ENCODE measurements at regions not wholly inside any gene's neighbourhood (a gene's known extent, or its start where the extent isn't known, plus 50 kb on each side); places are given as distances from the start of the nearest gene placed in this dataset.
A peak's percentile ranks its signal among the peaks of the same experiment; 100 is the strongest.
"Not testable (repeated sequence)": the region's sequence is repeated elsewhere in the genome, so short reads cannot be mapped to it uniquely, and the experiment has no call there.

- DNase-seq = no peak
- intact Hi-C loops (cut with DNase I) = no loop called here
These were observed 1248.9 kb upstream of the ACO1 start for GRCh38 chr9:31135567-31135966.

GRCh38 chr9:31136524-31136923 lies 1247.9 kb upstream of the ACO1 start:
- intact Hi-C loops (cut with DNase I) = no loop called here
- no peak for DNase-seq

- no peak for DNase-seq
- intact Hi-C loops (cut with DNase I) = no loop called here
These were observed 1247.0 kb upstream of the ACO1 start for GRCh38 chr9:31137176-31138160.

- no peak for DNase-seq
- intact Hi-C loops (cut with DNase I) = no loop called here
These were observed 1244.1 kb upstream of the ACO1 start for GRCh38 chr9:31140316-31140715.

- intact Hi-C loops (cut with DNase I) = no loop called here
- no peak for DNase-seq
These were observed 1242.0 kb upstream of the ACO1 start for GRCh38 chr9:31142456-31142855.

GRCh38 chr9:31144614-31145013 lies 1239.8 kb upstream of the ACO1 start:
- no peak for DNase-seq

GRCh38 chr9:31146485-31147166 lies 1237.8 kb upstream of the ACO1 start:
- no peak for DNase-seq
- intact Hi-C loops (cut with DNase I) = no loop called here

More at GRCh38 chr9:31144614-31145013, 1239.8 kb upstream of the ACO1 start:
- intact Hi-C loops (cut with DNase I) = no loop called here

- intact Hi-C loops (cut with DNase I) = no loop called here
- DNase-seq = no peak
These were observed 1231.1 kb upstream of the ACO1 start for GRCh38 chr9:31153250-31153840.

- DNase-seq = no peak
- intact Hi-C loops (cut with DNase I) = no loop called here
These were observed 1217.9 kb upstream of the ACO1 start for GRCh38 chr9:31166516-31166915.

GRCh38 chr9:31168161-31168560 lies 1216.3 kb upstream of the ACO1 start:
- intact Hi-C loops (cut with DNase I) = no loop called here

GRCh38 chr9:31174681-31175080 lies 1209.8 kb upstream of the ACO1 start:
- intact Hi-C loops (cut with DNase I) = no loop called here
- no peak for DNase-seq

More at GRCh38 chr9:31168161-31168560, 1216.3 kb upstream of the ACO1 start:
- no peak for DNase-seq

GRCh38 chr9:31183866-31184265 lies 1200.6 kb upstream of the ACO1 start:
- DNase-seq = no peak
- intact Hi-C loops (cut with DNase I) = no loop called here

GRCh38 chr9:31185831-31186230 lies 1198.6 kb upstream of the ACO1 start:
- intact Hi-C loops (cut with DNase I) = no loop called here
- DNase-seq = no peak

- intact Hi-C loops (cut with DNase I) = no loop called here
- DNase-seq = no peak
These were observed 1195.9 kb upstream of the ACO1 start for GRCh38 chr9:31188496-31188895.

- intact Hi-C loops (cut with DNase I) = no loop called here
- DNase-seq = peak in 1 of 42 donors; percentile 11
These were observed 1173.4 kb upstream of the ACO1 start for GRCh38 chr9:31210978-31211570.

GRCh38 chr9:31229976-31230375 lies 1154.5 kb upstream of the ACO1 start:
- intact Hi-C loops (cut with DNase I); DNase-seq: not testable (repeated sequence)

GRCh38 chr9:31232485-31232884 lies 1152.0 kb upstream of the ACO1 start:
- DNase-seq = no peak
- intact Hi-C loops (cut with DNase I) = no loop called here

GRCh38 chr9:31236344-31236743 lies 1148.1 kb upstream of the ACO1 start:
- no peak for DNase-seq
- intact Hi-C loops (cut with DNase I) = no loop called here

GRCh38 chr9:31243386-31243785 lies 1141.1 kb upstream of the ACO1 start:
- intact Hi-C loops (cut with DNase I) = no loop called here
- DNase-seq = no peak

- DNase-seq = no peak
- intact Hi-C loops (cut with DNase I) = no loop called here
These were observed 1136.3 kb upstream of the ACO1 start for GRCh38 chr9:31248156-31248555.
